Transverse colon (tissue), 4 donors: ENCODE measurements at regions not wholly inside any gene's neighbourhood (a gene's known extent, or its start where the extent isn't known, plus 50 kb on each side); places are given as distances from the start of the nearest gene placed in this dataset.

ENCODE experiments used
- DNase-seq: peaks from one replicate; pipeline ENCODE4 v3.0.0-alpha.2; 2019
- H3K27ac ChIP-seq, 4 donors: fragments of 200-600 bp; sonication (generic); 2 replicates each; pipeline ENCODE4 v1.5.1; 2016 to 2018; ENCODE audit warnings: inconsistent platforms in 4 of 4
- H3K27me3 ChIP-seq: fragments of 200-600 bp; sonication (generic); 2 replicates; pipeline ENCODE4 v1.5.1; 2017; ENCODE audit warnings: inconsistent platforms
- H3K36me3 ChIP-seq, 4 donors: fragments of 200-600 bp; sonication (generic); 2 replicates each; pipeline ENCODE4 v1.5.1; 2017 to 2019; ENCODE audit warnings: inconsistent platforms in 4 of 4
- H3K4me1 ChIP-seq, 4 donors: fragments of 200-600 bp; sonication (generic); 2 replicates each; pipeline ENCODE4 v1.5.1; 2017 to 2020; ENCODE audit warnings: inconsistent platforms in 4 of 4
- H3K4me3 ChIP-seq, 4 donors: fragments of 200-600 bp; sonication (generic); 1 replicate in 1 of 4; 2 replicates in 3 of 4; pipeline versions ENCODE4 v1.5.1 to v1.6.1; 2017 to 2019; ENCODE audit warnings: inconsistent platforms in 4 of 4
- H3K9me3 ChIP-seq, 2 donors: fragments of 200-600 bp; sonication (generic); 2 replicates each; pipeline ENCODE4 v1.5.1; 2017 to 2019; ENCODE audit warnings: inconsistent platforms in 2 of 2
- CTCF ChIP-seq, 5 experiments: fragments of 200-600 bp in 3 of 5; fragments of 450-650 bp in 2 of 5; sonication (generic) in 3 of 5; IDR thresholded peaks; 1 replicate in 2 of 5; 2 replicates in 3 of 5; pipeline ENCODE4 v1.5.1; 2016 to 2017; ENCODE audit warnings: antibody characterized with exemption in 5 of 5, inconsistent platforms in 3 of 5, mild to moderate bottlenecking in 2 of 5, moderate library complexity in 1 of 5
- EP300 ChIP-seq: sonication (generic); formaldehyde crosslinking; IDR thresholded peaks from one replicate; pipeline ENCODE4 v1.6.1; 2017; ENCODE audit warnings: antibody characterized with exemption, low read depth
- POLR2A ChIP-seq: fragments of 450-650 bp; IDR thresholded peaks from one replicate; pipeline ENCODE4 v1.6.1; 2016; ENCODE audit warnings: antibody characterized with exemption, mild to moderate bottlenecking, moderate library complexity
- POLR2AphosphoS5 ChIP-seq, 3 donors: sonication (generic); formaldehyde crosslinking; IDR thresholded peaks; one replicate each; pipeline ENCODE4 v1.6.1; 2016; ENCODE audit warnings: antibody characterized with exemption in 3 of 3
- WGBS, 2 donors: methylation state at CpG; one replicate each; pipeline ENCODE4 v1.1.5; 2018; ENCODE audit warnings: low coverage in 1 of 2; 5-methylcytosine and 5-hydroxymethylcytosine counted together
- in situ Hi-C, 4 donors: fragments of 200-750 bp; cut with MboI; loops; one replicate each; pipeline versions ENCODE4 v1.15.0 to v1.15.1; 2017; ENCODE audit warnings: low sequenced_read_pairs in 3 of 4, low pct_ligation_motif_present in 1 of 4, low pct_unique_long_range_greater_than_20kb in 1 of 4
- intact Hi-C: fragments of 100-400 bp; cut with DNase I; formaldehyde crosslinking; loops from one replicate; pipeline ENCODE4 v1.15.1; 2023; ENCODE audit warnings: low total_unique reads

GRCh38 chr7:15764010-15764409 is 77.5 kb upstream of the MEOX2 start:
- in situ Hi-C loops, result no loop called here
- H3K27me3 ChIP-seq, result no peaks in the 10 kb centered on the region
- no peak overlapping the region for H3K4me3 ChIP-seq
- 23 to 60% methylated on average over 3 of the region's 3 CpGs for WGBS, 2 donors
- peaks cover 0 to 11% (median 0%) of the 10 kb centered on the region in 4 donors for H3K4me1 ChIP-seq
- H3K27ac ChIP-seq, result peak overlapping the region in 1 of 4 donors; percentile 2
- DNase-seq, result no peak
- intact Hi-C loops, result no loop called here
- no peaks in the 10 kb centered on the region for H3K9me3 ChIP-seq
- TF ChIP-seq POLR2AphosphoS5 (IDR thresholded peaks at IDR 0.05), result no peak
- no peak for TF ChIP-seq POLR2A
- TF ChIP-seq EP300, result no peak
- no peak for TF ChIP-seq CTCF (IDR thresholded peaks at IDR 0.05)
- H3K36me3 ChIP-seq, result no peaks in the 10 kb centered on the region

- Histone ChIP-seq H3K4me3 (no peak overlapping the region), H3K4me1 (no peaks in the 10 kb centered on the region), H3K36me3 (no peaks in the 10 kb centered on the region), H3K27me3 (no peaks in the 10 kb centered on the region), H3K9me3 (no peaks in the 10 kb centered on the region), H3K27ac (peak overlapping the region in 1 of 4 donors; percentile 27)
- 60 to 69% methylated on average over 3 of the region's 3 CpGs for WGBS, 2 donors
- in situ Hi-C loops (no loop called here), intact Hi-C loops (no loop called here)
- TF ChIP-seq EP300 (no peak), POLR2A (no peak), CTCF (IDR thresholded peaks at IDR 0.05) (no peak), POLR2AphosphoS5 (IDR thresholded peaks at IDR 0.05) (no peak)
- DNase-seq, result no peak
Observed at GRCh38 chr7:15757041-15758000, 70.8 kb upstream of the MEOX2 start.

GRCh38 chr7:15755061-15755460 is 68.6 kb upstream of the MEOX2 start:
- Histone ChIP-seq H3K36me3 (no peaks in the 10 kb centered on the region), H3K9me3 (no peaks in the 10 kb centered on the region), H3K4me1 (no peaks in the 10 kb centered on the region), H3K4me3 (no peak overlapping the region), H3K27me3 (no peaks in the 10 kb centered on the region), H3K27ac (no peak overlapping the region)
- TF ChIP-seq CTCF (IDR thresholded peaks at IDR 0.05), result no peak
- intact Hi-C loops (no loop called here), in situ Hi-C loops (no loop called here)
- DNase-seq, result no peak
- 66 to 69% methylated on average over 2 of the region's 2 CpGs for WGBS, 2 donors

- in situ Hi-C loops, result no loop called here
- intact Hi-C loops, result no loop called here
- 60 to 63% methylated on average over 1 of the region's 1 CpG for WGBS, 2 donors
- DNase-seq, result no peak
- no peak overlapping the region for H3K27ac ChIP-seq
- H3K36me3 ChIP-seq, result no peaks in the 10 kb centered on the region
- no peak overlapping the region for H3K4me3 ChIP-seq
- H3K27me3 ChIP-seq, result no peaks in the 10 kb centered on the region
- no peak for TF ChIP-seq EP300
- no peak for TF ChIP-seq POLR2A
- TF ChIP-seq POLR2AphosphoS5 (IDR thresholded peaks at IDR 0.05), result peak in 1 of 3 donors; percentile 15
- H3K9me3 ChIP-seq, result no peaks in the 10 kb centered on the region
- no peaks in the 10 kb centered on the region for H3K4me1 ChIP-seq
Observed at GRCh38 chr7:15753887-15754579, 67.5 kb upstream of the MEOX2 start.
